Hepatocyte (in vitro differentiated cells): ENCODE measurements at regions not wholly inside any gene's neighbourhood (a gene's known extent, or its start where the extent isn't known, plus 50 kb on each side); places are given as distances from the start of the nearest gene placed in this dataset.
A peak's percentile ranks its signal among the peaks of the same experiment; 100 is the strongest.
"Not testable (repeated sequence)": the region's sequence is repeated elsewhere in the genome, so short reads cannot be mapped to it uniquely, and the experiment has no call there.

Source experiments
- DNase-seq: peaks from one replicate; pipeline ENCODE4 v3.0.0-alpha.2; 2016; ENCODE audit warnings: low spot score
- H2AFZ ChIP-seq: fragments of 200-600 bp; sonication (generic); 2 replicates; pipeline ENCODE4 v1.6.0; 2016; ENCODE audit warnings: antibody characterized with exemption, mild to moderate bottlenecking
- H3K27ac ChIP-seq: fragments of 200-600 bp; sonication (generic); 2 replicates; pipeline ENCODE4 v1.5.1; 2016; ENCODE audit warnings: mild to moderate bottlenecking
- H3K27me3 ChIP-seq: fragments of 200-600 bp; sonication (generic); 2 replicates; pipeline ENCODE4 v1.6.1; 2016
- H3K36me3 ChIP-seq: fragments of 200-600 bp; sonication (generic); replicated peaks from 2 replicates; pipeline ENCODE4 v1.5.1; 2016; ENCODE audit warnings: low read depth; ENCODE audit not compliant: insufficient read depth
- H3K4me1 ChIP-seq: fragments of 200-600 bp; sonication (generic); 2 replicates; pipeline ENCODE4 v1.5.1; 2016; ENCODE audit warnings: mild to moderate bottlenecking, moderate library complexity; ENCODE audit not compliant: insufficient read depth
- H3K4me2 ChIP-seq: fragments of 200-600 bp; sonication (generic); 2 replicates; pipeline ENCODE4 v1.6.0; 2016
- H3K4me3 ChIP-seq: fragments of 200-600 bp; sonication (generic); 2 replicates; pipeline ENCODE4 v1.5.1; 2016; ENCODE audit warnings: mild to moderate bottlenecking
- H3K79me2 ChIP-seq: fragments of 200-600 bp; sonication (generic); 2 replicates; pipeline ENCODE4 v1.6.0; 2017; ENCODE audit warnings: mild to moderate bottlenecking
- H3K9me2 ChIP-seq: fragments of 200-600 bp; sonication (generic); replicated peaks from 2 replicates; pipeline ENCODE4 v1.6.0; 2017; ENCODE audit warnings: mild to moderate bottlenecking; ENCODE audit not compliant: insufficient read depth
- H3K9me3 ChIP-seq: fragments of 200-600 bp; sonication (generic); 2 replicates; pipeline ENCODE4 v1.5.1; 2016; ENCODE audit warnings: low read depth, mild to moderate bottlenecking
- H4K20me1 ChIP-seq: fragments of 200-600 bp; sonication (generic); 2 replicates; pipeline ENCODE4 v1.6.0; 2016; ENCODE audit warnings: mild to moderate bottlenecking; ENCODE audit not compliant: insufficient read depth, poor library complexity, severe bottlenecking
- EZH2 ChIP-seq: fragments of 200-600 bp; sonication (generic); IDR thresholded peaks from 2 replicates; pipeline ENCODE4 v1.6.1; 2016; ENCODE audit warnings: antibody characterized with exemption, mild to moderate bottlenecking, borderline replicate concordance
- EZH2phosphoT487 ChIP-seq: fragments of 200-600 bp; sonication (generic); IDR thresholded peaks from one replicate; pipeline ENCODE4 v1.6.1; 2018; ENCODE audit warnings: antibody characterized with exemption, mild to moderate bottlenecking, low read depth, moderate library complexity; ENCODE audit not compliant: unreplicated experiment, severe bottlenecking
- WGBS: methylation state at CpG from one replicate; pipeline ENCODE4 v1.1.6; 2016; ENCODE audit warnings: low lambda C conversion rate; ENCODE audit errors: missing lambda C conversion rate; 5-methylcytosine and 5-hydroxymethylcytosine counted together
- TF ChIP-seq, protein P1 (sequence below): fragments of 200-600 bp; sonication (generic); IDR thresholded peaks from 2 replicates; pipeline ENCODE4 v1.5.1; 2016; ENCODE audit warnings: antibody characterized with exemption, mild to moderate bottlenecking; ENCODE audit not compliant: poor library complexity

DNA sequence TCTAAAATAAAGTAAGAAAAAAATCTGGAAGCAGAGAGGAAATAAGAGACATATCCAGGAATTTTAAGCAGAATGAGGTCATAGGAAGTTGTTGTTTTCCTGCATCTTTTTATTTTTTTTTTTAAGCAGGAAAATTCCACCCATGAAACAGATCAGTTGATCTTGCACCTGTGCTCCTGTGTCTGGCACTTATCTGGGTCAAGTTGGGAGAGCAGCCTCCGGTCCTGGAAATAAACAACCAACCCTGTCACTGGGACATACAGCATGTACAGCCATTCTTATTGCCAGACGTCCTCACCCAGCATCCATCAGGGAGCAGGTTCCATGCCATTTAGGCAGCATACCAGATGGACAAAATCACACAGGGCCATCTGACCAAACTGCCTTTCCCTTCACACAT is 266.0 kb upstream of the BTG1 start:
- no peaks in the 10 kb centered on the region for H3K9me2 ChIP-seq
- WGBS, result 62% methylated on average over 2 of the region's 2 CpGs
- no peak overlapping the region for H3K27ac ChIP-seq
- H3K4me1 ChIP-seq, result no peaks in the 10 kb centered on the region
- no peaks in the 10 kb centered on the region for H3K79me2 ChIP-seq
- no peak for TF ChIP-seq EZH2phosphoT487
- TF ChIP-seq, protein P1, sequence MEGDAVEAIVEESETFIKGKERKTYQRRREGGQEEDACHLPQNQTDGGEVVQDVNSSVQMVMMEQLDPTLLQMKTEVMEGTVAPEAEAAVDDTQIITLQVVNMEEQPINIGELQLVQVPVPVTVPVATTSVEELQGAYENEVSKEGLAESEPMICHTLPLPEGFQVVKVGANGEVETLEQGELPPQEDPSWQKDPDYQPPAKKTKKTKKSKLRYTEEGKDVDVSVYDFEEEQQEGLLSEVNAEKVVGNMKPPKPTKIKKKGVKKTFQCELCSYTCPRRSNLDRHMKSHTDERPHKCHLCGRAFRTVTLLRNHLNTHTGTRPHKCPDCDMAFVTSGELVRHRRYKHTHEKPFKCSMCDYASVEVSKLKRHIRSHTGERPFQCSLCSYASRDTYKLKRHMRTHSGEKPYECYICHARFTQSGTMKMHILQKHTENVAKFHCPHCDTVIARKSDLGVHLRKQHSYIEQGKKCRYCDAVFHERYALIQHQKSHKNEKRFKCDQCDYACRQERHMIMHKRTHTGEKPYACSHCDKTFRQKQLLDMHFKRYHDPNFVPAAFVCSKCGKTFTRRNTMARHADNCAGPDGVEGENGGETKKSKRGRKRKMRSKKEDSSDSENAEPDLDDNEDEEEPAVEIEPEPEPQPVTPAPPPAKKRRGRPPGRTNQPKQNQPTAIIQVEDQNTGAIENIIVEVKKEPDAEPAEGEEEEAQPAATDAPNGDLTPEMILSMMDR, result no peak
- no peak for TF ChIP-seq EZH2
- no peaks in the 10 kb centered on the region for H4K20me1 ChIP-seq
- H2AFZ ChIP-seq, result no peak overlapping the region
- H3K9me3 ChIP-seq, result no peaks in the 10 kb centered on the region
- no peak for DNase-seq
- H3K27me3 ChIP-seq, result no peaks in the 10 kb centered on the region
- H3K36me3 ChIP-seq, result no peaks in the 10 kb centered on the region
- no peak overlapping the region for H3K4me3 ChIP-seq
- no peak overlapping the region for H3K4me2 ChIP-seq

DNA sequence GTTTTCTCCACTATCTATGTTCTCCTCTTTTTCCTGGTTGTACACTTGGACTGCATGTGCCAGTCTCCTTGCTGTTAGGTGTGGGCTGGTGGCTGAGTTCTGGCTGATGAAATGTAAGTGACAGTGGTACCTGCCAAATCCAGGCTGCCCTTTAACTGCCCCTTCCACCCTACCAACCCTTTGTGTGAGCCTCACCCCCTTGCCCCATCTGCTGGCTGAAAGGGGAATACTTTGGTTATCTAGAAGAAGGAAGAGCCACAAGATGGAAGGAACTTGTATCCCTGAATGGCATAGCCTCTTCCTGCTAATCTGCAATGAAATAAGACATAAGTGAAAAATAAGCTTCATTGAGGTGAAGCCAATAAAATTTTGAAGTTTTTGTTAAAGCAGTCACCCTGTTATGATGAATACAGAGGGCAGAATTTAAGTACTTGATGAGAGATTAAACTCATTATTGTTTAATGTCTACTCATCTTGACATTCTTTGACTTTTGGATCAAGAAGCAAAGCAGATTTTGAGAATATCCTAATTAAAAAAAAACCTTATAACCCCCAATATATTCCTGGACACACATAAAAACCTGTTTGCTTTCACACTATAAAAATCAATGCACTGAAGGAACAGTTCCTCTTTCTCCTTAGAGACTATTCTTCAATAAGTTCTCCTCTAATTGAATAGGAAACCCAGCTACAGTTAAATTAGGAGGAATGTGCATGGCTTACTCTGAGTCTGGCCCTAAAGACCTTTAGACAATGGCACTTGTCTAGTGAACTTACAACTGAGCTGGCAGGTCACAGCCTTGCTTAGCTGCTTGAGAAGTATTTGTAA is 262.6 kb upstream of the BTG1 start:
- Histone ChIP-seq H3K4me1 (no peaks in the 10 kb centered on the region), H3K4me2 (no peak overlapping the region), H3K27me3 (no peaks in the 10 kb centered on the region), H3K4me3 (no peak overlapping the region), H4K20me1 (no peaks in the 10 kb centered on the region), H3K9me3 (no peaks in the 10 kb centered on the region), H2AFZ (no peak overlapping the region), H3K36me3 (no peaks in the 10 kb centered on the region), H3K27ac (no peak overlapping the region), H3K79me2 (no peaks in the 10 kb centered on the region), H3K9me2 (no peaks in the 10 kb centered on the region)
- TF ChIP-seq, protein P1, result peak; percentile 26
- TF ChIP-seq EZH2phosphoT487, result no peak
- TF ChIP-seq EZH2, result no peak
- DNase-seq, result peak; percentile 15

DNA sequence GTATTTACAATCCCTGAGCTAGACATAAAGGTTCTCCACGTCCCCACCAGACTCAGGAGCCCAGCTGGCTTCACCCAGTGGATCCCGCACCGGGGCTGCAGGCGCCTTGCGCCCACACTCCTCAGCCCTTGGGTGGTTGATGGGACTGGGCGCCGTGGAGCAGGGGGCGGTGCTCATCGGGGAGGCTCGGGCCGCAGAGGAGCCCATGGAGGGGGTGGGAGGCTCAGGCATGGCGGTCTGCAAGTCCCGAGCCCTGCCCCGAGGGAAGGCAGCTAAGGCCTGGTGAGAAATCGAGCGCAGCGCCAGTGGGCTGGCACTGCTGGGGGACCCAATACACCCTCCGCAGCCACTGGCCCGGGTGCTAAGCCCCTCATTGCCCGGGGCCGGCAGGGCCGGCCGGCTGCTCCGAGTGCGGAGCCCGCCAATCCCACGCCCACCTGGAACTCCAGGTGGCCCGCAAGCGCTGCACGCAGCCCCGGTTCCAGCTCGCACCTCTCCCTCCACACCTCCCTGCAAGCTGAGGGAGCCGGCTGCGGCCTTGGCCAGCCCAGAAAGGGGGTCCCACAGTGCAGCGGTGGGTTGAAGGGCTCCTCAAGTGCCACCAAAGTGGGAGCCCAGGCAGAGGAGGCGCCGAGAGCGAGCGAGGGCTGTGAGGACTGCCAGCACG is 260.9 kb upstream of the BTG1 start:
- H2AFZ ChIP-seq, H3K27ac ChIP-seq, H3K27me3 ChIP-seq, H4K20me1 ChIP-seq, H3K36me3 ChIP-seq, H3K9me2 ChIP-seq, H3K9me3 ChIP-seq, DNase-seq, H3K4me2 ChIP-seq, H3K79me2 ChIP-seq, H3K4me1 ChIP-seq, H3K4me3 ChIP-seq: not testable (repeated sequence)
- over 99% methylated on average over 27 of the region's 40 CpGs for WGBS

DNA sequence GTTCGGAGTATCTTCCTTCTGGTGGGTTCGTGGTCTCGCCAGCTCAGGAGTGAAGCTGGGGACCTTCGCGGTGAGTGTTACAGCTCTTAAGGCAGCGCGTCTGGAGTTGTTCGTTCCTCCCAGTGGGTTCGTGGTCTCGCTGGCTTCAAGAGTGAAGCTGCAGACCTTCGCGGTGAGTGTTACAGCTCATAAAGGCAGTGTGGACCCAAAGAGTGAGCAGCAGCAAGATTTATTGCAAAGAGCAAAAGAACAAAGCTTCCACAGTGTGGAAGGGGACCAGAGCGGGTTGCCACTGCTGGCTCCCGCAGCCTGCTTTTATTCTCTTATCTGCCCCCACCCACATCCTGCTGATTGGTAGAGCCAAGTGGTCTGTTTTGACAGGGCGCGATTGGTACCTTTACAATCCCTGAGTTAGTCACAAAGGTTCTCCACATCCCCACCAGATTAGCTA is 260.2 kb upstream of the BTG1 start:
- not testable (repeated sequence) for H3K27me3 ChIP-seq, H3K4me2 ChIP-seq, H4K20me1 ChIP-seq, DNase-seq, H3K9me2 ChIP-seq, H3K79me2 ChIP-seq, H3K9me3 ChIP-seq, H3K36me3 ChIP-seq, H3K4me3 ChIP-seq, H3K27ac ChIP-seq, H3K4me1 ChIP-seq, H2AFZ ChIP-seq
- 90% methylated on average over 16 of the region's 16 CpGs for WGBS
